ENCODE measurements at regions not wholly inside any gene's neighbourhood (a gene's known extent, or its start where the extent isn't known, plus 50 kb on each side); places are given as distances from the start of the nearest gene placed in this dataset.

DNA sequence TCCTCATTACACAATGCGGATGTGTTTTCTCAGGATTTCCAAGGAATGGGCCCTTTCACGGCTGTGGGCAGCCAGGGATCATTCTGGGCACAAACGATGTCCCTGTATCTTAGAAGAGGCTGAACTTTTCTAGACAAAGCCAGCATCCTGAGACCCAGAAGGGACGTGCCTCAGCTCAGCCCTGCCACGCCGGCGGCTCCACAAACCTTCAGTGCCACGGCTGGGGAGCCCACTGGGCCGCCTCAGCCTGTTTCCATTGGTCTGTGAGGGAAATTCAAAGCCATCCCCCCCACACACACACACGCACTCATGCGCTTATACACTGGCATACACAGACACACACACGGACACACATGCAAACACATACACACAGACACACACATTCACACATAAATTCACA is 344.9 kb upstream of the MKI67 start:
- Histone ChIP-seq H2AFZ (ENCODE audit: low read length) (no peak overlapping the region), H3K4me1 (ENCODE audit: insufficient read depth, low read length) (no peaks in the 10 kb centered on the region), H3K9me3 (ENCODE audit: low read length) (no peaks in the 10 kb centered on the region), H3K36me3 (replicated peaks in 1 of 2; ENCODE audit: control insufficient read depth in 1 of 2, insufficient read depth in 2 of 2, low read length in 2 of 2) (no peaks in the 10 kb centered on the region), H3K27ac (ENCODE audit: extremely low read length, insufficient read depth, low read length) (no peak overlapping the region), H4K20me1 (ENCODE audit: insufficient read depth, low read length) (no peaks in the 10 kb centered on the region), H3K27me3 (ENCODE audit: control insufficient read depth in 1 of 2, insufficient read depth in 2 of 2, low read length in 2 of 2) (peaks cover 3 to 13% of the 10 kb centered on the region in 2 experiments; a peak in 3 of 5 replicates), H3K9ac (ENCODE audit: insufficient read depth, low read depth, low read length) (no peak overlapping the region), H3K4me3 (replicated peaks in 1 of 3; ENCODE audit: insufficient read depth in 1 of 3, low read depth in 2 of 3, low read length in 3 of 3) (no peak overlapping the region), H3K79me2 (ENCODE audit: insufficient read depth, low read length) (no peaks in the 10 kb centered on the region), H3K4me2 (ENCODE audit: low read depth, low read length) (no peak overlapping the region)
- intact Hi-C loops (cut with micrococcal nuclease; ENCODE audit: unreplicated experiment), result no loop called here
- in situ Hi-C loops (cut with HindIII; ENCODE audit: extremely low pct_ligation_motif_present, low pct_unique_long_range_greater_than_20kb), result no loop called here
- FAIRE-seq (no peak), DNase-seq (ENCODE audit: low spot score) (no peak), ATAC-seq (no peak)
- 25% methylated on average over 9 of the region's 12 CpGs for WGBS (ENCODE audit: low lambda C conversion rate)
- no peak for TF ChIP-seq ZNF780A (CRISPR knock-in tag; IDR thresholded peaks at IDR 0.05)
- TF ChIP-seq, protein P1, sequence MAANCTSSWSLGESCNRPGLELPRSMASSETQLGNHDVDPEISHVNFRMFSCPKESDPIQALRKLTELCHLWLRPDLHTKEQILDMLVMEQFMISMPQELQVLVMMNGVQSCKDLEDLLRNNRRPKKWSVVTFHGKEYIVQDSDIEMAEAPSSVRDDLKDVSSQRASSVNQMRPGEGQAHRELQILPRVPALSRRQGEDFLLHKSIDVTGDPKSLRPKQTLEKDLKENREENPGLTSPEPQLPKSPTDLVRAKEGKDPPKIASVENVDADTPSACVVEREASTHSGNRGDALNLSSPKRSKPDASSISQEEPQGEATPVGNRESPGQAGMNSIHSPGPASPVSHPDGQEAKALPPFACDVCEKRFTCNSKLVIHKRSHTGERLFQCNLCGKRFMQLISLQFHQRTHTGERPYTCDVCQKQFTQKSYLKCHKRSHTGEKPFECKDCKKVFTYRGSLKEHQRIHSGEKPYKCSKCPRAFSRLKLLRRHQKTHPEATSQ (CRISPR knock-in tag; IDR thresholded peaks at IDR 0.05; ENCODE audit: borderline replicate concordance), result no peak
- no peak for TF ChIP-seq NR2F1 (CRISPR knock-in tag; IDR thresholded peaks at IDR 0.05)
- no peak for TF ChIP-seq PHF20 (CRISPR knock-in tag; IDR thresholded peaks at IDR 0.05)
- no peak for TF ChIP-seq SNAI1 (CRISPR knock-in tag; IDR thresholded peaks at IDR 0.05; ENCODE audit: borderline replicate concordance)
- no peak for TF ChIP-seq RBFOX2 (IDR thresholded peaks at IDR 0.05; ENCODE audit: low read depth, low read length)
- no peak for TF ChIP-seq NKX3-1 (CRISPR knock-in tag; IDR thresholded peaks at IDR 0.05)
- TF ChIP-seq ZNF878 (CRISPR knock-in tag; IDR thresholded peaks at IDR 0.05), result no peak
- TF ChIP-seq ZNF891 (CRISPR knock-in tag; IDR thresholded peaks at IDR 0.05), result no peak
- TF ChIP-seq JUND (CRISPR knock-in tag; IDR thresholded peaks at IDR 0.05), result no peak
- no peak for TF ChIP-seq ZNF468 (CRISPR knock-in tag; IDR thresholded peaks at IDR 0.05)
- no peak for TF ChIP-seq ZNF607 (CRISPR knock-in tag; IDR thresholded peaks at IDR 0.05; ENCODE audit: borderline replicate concordance)
- TF ChIP-seq ZNF484 (CRISPR knock-in tag; IDR thresholded peaks at IDR 0.05; ENCODE audit: borderline replicate concordance, low read depth), result no peak
- no peak for TF ChIP-seq IKZF4 (CRISPR knock-in tag; IDR thresholded peaks at IDR 0.05; ENCODE audit: borderline replicate concordance, low read depth, not compliant biosample characterization)
- TF ChIP-seq IRX3 (CRISPR knock-in tag; IDR thresholded peaks at IDR 0.05; ENCODE audit: borderline replicate concordance, low read depth), result no peak
- TF ChIP-seq RNF2 (conservative IDR thresholded peaks at IDR 0.05; ENCODE audit: low read depth), result no peak
- no peak for TF ChIP-seq ZFP41 (CRISPR knock-in tag; IDR thresholded peaks at IDR 0.05; ENCODE audit: borderline replicate concordance)
- no peak for TF ChIP-seq FOSL1 (CRISPR knock-in tag; IDR thresholded peaks at IDR 0.05; ENCODE audit: borderline replicate concordance)
- no TSS peak for BruUV-seq (replicated peaks)
- ChIA-PET POLR2A (no interaction called here), CTCF (ENCODE audit: low intra/inter-chr PET ratio, low total read pairs) (no interaction called here)

All from HepG2 (cell line).